ENCODE measurements at regions not wholly inside any gene's neighbourhood (a gene's known extent, or its start where the extent isn't known, plus 50 kb on each side); places are given as distances from the start of the nearest gene placed in this dataset.

DNA sequence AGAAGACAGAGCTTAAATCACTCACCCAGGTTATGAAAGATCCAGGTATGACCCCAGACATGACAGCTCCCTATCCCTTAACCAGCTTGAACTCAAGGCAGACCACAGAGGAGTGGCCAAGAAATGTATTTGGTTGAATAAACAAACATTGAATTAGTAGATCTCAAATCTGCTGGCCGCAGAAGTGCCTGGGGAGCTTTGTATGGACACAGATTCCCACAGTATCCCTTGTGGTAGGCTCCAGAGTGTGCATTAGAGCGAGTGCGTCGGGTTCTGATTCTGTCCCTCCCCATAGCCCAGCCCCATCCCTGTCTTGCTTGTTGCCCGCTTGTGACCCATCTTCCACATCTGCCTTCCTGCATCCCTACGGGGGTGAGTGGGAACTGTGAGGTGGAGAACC, 118.8 kb upstream of the FOXF1 start:
- H3K4me2 ChIP-seq: no peak overlapping the region
- 52% methylated on average over 6 of the region's 6 CpGs for WGBS (ENCODE audit: missing lambda C conversion rate)
- ATAC-seq (no peak), DNase-seq (ENCODE audit: low read depth in 1 of 2, low spot score in 1 of 2) (no peak), FAIRE-seq (no peak)
- POLR2A ChIA-PET: interaction anchor here (0.5 to 0.7 kb wide), 2 partner anchors 9 to 1069 kb away, joined by 3 read pairs; no protein-coding TSS in a partner anchor
- H3K9me3 ChIP-seq: no peaks in the 10 kb centered on the region
- H3K4me3 ChIP-seq: no peak overlapping the region
- TF ChIP-seq RCOR1 (IDR thresholded peaks at IDR 0.05; ENCODE audit: low read depth, low read length) (no peak), TP53 (CRISPR knock-in tag; IDR thresholded peaks at IDR 0.05) (no peak), CHD2 (IDR thresholded peaks at IDR 0.05; ENCODE audit: low read length, partially characterized antibody) (no peak), MAFK (IDR thresholded peaks at IDR 0.05; ENCODE audit: partially characterized antibody) (no peak), CEBPB (IDR thresholded peaks at IDR 0.05) (no peak), MAZ (IDR thresholded peaks at IDR 0.05; ENCODE audit: borderline replicate concordance, low read depth, low read length) (no peak), HOXB13 (CRISPR knock-in tag; IDR thresholded peaks at IDR 0.05; ENCODE audit: low read depth) (no peak), ESRRA (IDR thresholded peaks at IDR 0.05; ENCODE audit: borderline replicate concordance, low read length) (no peak), USF2 (IDR thresholded peaks at IDR 0.05) (no peak), EHF (CRISPR knock-in tag; IDR thresholded peaks at IDR 0.05) (no peak), GATA3 (IDR thresholded peaks at IDR 0.05; ENCODE audit: borderline replicate concordance) (no peak), RAD21 (conservative IDR thresholded peaks at IDR 0.05 in 1 of 2, IDR thresholded peaks at IDR 0.05 in 1 of 2) (no peak), MYC (IDR thresholded peaks at IDR 0.05; ENCODE audit: borderline replicate concordance, low read length) (no peak), FOSB (CRISPR knock-in tag; IDR thresholded peaks at IDR 0.05) (no peak), PBX3 (IDR thresholded peaks at IDR 0.05) (no peak), SREBF2 (IDR thresholded peaks at IDR 0.05) (no peak), CBX8 (IDR thresholded peaks at IDR 0.05) (no peak), E2F6 (IDR thresholded peaks at IDR 0.05; ENCODE audit: borderline replicate concordance, low read depth) (no peak)
- TF ChIP-seq, protein P1, sequence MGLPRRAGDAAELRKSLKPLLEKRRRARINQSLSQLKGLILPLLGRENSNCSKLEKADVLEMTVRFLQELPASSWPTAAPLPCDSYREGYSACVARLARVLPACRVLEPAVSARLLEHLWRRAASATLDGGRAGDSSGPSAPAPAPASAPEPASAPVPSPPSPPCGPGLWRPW (IDR thresholded peaks at IDR 0.05): no peak
- TF ChIP-seq, protein P2, sequence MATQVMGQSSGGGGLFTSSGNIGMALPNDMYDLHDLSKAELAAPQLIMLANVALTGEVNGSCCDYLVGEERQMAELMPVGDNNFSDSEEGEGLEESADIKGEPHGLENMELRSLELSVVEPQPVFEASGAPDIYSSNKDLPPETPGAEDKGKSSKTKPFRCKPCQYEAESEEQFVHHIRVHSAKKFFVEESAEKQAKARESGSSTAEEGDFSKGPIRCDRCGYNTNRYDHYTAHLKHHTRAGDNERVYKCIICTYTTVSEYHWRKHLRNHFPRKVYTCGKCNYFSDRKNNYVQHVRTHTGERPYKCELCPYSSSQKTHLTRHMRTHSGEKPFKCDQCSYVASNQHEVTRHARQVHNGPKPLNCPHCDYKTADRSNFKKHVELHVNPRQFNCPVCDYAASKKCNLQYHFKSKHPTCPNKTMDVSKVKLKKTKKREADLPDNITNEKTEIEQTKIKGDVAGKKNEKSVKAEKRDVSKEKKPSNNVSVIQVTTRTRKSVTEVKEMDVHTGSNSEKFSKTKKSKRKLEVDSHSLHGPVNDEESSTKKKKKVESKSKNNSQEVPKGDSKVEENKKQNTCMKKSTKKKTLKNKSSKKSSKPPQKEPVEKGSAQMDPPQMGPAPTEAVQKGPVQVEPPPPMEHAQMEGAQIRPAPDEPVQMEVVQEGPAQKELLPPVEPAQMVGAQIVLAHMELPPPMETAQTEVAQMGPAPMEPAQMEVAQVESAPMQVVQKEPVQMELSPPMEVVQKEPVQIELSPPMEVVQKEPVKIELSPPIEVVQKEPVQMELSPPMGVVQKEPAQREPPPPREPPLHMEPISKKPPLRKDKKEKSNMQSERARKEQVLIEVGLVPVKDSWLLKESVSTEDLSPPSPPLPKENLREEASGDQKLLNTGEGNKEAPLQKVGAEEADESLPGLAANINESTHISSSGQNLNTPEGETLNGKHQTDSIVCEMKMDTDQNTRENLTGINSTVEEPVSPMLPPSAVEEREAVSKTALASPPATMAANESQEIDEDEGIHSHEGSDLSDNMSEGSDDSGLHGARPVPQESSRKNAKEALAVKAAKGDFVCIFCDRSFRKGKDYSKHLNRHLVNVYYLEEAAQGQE (IDR thresholded peaks at IDR 0.05): no peak
- CTCF ChIA-PET: interaction anchor here (0.7 to 0.9 kb wide), 2 partner anchors 24 to 44 kb away, joined by 4 read pairs; no protein-coding TSS in a partner anchor
- H3K4me1 ChIP-seq: 0 out of 3 replicates have a peak, but pooled peaks cover 2% of the 10 kb centered on the region
- no peak overlapping the region for H3K27ac ChIP-seq

DNA sequence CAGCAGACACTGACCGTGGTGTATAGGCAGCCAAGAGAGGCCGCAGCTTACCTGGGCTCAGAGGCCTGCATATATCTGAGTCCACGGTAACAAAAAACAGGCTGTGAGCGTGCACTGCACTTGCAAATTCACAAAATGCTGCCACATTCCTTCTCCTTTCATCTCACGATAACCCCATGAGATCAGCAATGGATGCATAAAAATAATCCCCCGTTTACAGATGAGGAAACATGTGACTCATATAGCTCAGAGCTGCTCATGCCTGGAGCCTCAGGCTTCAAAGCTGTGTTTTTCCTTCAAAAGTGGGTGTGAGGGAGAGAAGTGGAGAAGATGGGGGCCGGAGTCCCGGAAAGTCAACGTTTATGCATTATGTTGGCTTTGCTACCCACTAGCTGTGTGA, 118.3 kb upstream of the FOXF1 start:
- DNase-seq (ENCODE audit: low read depth in 1 of 2, low spot score in 1 of 2) (no peak), FAIRE-seq (no peak), ATAC-seq (no peak)
- no peaks in the 10 kb centered on the region for H3K9me3 ChIP-seq
- 29% methylated on average over 9 of the region's 9 CpGs for WGBS (ENCODE audit: missing lambda C conversion rate)
- ChIA-PET CTCF (interaction anchor here (1.4 kb wide), 1 partner anchor 128 kb away, joined by 7 read pairs; no protein-coding TSS in a partner anchor), POLR2A (no interaction called here)
- 0 out of 3 replicates have a peak, but pooled peaks cover 2% of the 10 kb centered on the region for H3K4me1 ChIP-seq
- TF ChIP-seq KDM1A (IDR thresholded peaks at IDR 0.05; ENCODE audit: low read depth) (no peak), HOXB5 (CRISPR knock-in tag; IDR thresholded peaks at IDR 0.05) (no peak), HOXA7 (CRISPR knock-in tag; IDR thresholded peaks at IDR 0.05) (no peak), MAFK (IDR thresholded peaks at IDR 0.05; ENCODE audit: partially characterized antibody) (no peak), ELK1 (IDR thresholded peaks at IDR 0.05; ENCODE audit: low read depth, low read length) (no peak), KDM5A (IDR thresholded peaks at IDR 0.05) (no peak), EHF (CRISPR knock-in tag; IDR thresholded peaks at IDR 0.05) (no peak), ZFP36 (IDR thresholded peaks at IDR 0.05; ENCODE audit: borderline replicate concordance, partially characterized antibody) (no peak), EHMT2 (IDR thresholded peaks at IDR 0.05; ENCODE audit: low read depth) (no peak)
- no peak overlapping the region for H3K4me3 ChIP-seq
- H3K4me2 ChIP-seq: no peak overlapping the region
- H3K27ac ChIP-seq: no peak overlapping the region

Measured in A549 (cell line).